Suppressor macrophage treated with lipopolysaccharide for 1 hour (primary cell): ENCODE measurements at regions not wholly inside any gene's neighbourhood (a gene's known extent, or its start where the extent isn't known, plus 50 kb on each side); places are given as distances from the start of the nearest gene placed in this dataset.

Experiments used
- DNase-seq, 3 donors: peaks; one replicate each; pipeline ENCODE4 v3.0.0-alpha.2; 2020 to 2022

GRCh38 chr6:2414885-2415547 is 169.6 kb upstream of the GMDS start:
- no peak for DNase-seq

- DNase-seq, result no peak
These were observed 167.3 kb upstream of the GMDS start for GRCh38 chr6:2412731-2413130.

- peak; percentile 40 to 50 (median 46) for DNase-seq
These were observed 165.4 kb upstream of the GMDS start for GRCh38 chr6:2410656-2411380.

- DNase-seq, result peak in 1 of 3 donors; percentile 5
These were observed 162.1 kb upstream of the GMDS start for GRCh38 chr6:2407525-2407924.

- DNase-seq, result no peak
These were observed 159.0 kb upstream of the GMDS start for GRCh38 chr6:2404211-2404929.

GRCh38 chr6:2403546-2403945 is 158.1 kb upstream of the GMDS start:
- no peak for DNase-seq

- no peak for DNase-seq
These were observed 151.6 kb upstream of the GMDS start for GRCh38 chr6:2396846-2397630.

GRCh38 chr6:2396042-2396657 is 150.7 kb upstream of the GMDS start:
- DNase-seq, result no peak

- no peak for DNase-seq
These were observed 143.3 kb upstream of the GMDS start for GRCh38 chr6:2388554-2389324.

- DNase-seq, result no peak
These were observed 142.0 kb upstream of the GMDS start for GRCh38 chr6:2387445-2387844.

- no peak for DNase-seq
These were observed 140.1 kb upstream of the GMDS start for GRCh38 chr6:2385471-2385983.

GRCh38 chr6:2384528-2384927 is 139.1 kb upstream of the GMDS start:
- no peak for DNase-seq

- no peak for DNase-seq
These were observed 136.7 kb upstream of the GMDS start for GRCh38 chr6:2381872-2382661.

GRCh38 chr6:2378891-2379652 is 133.7 kb upstream of the GMDS start:
- DNase-seq, result peak; percentile 1 to 34 (median 5)

GRCh38 chr6:2378046-2378657 is 132.7 kb upstream of the GMDS start:
- DNase-seq, result no peak

GRCh38 chr6:2376429-2377355 is 131.3 kb upstream of the GMDS start:
- no peak for DNase-seq

- DNase-seq, result no peak
These were observed 130.0 kb upstream of the GMDS start for GRCh38 chr6:2375443-2375842.

- no peak for DNase-seq
These were observed 124.2 kb upstream of the GMDS start for GRCh38 chr6:2369606-2370005.
